ENCODE measurements at regions not wholly inside any gene's neighbourhood (a gene's known extent, or its start where the extent isn't known, plus 50 kb on each side); places are given as distances from the start of the nearest gene placed in this dataset.
"Not testable (repeated sequence)": the region's sequence is repeated elsewhere in the genome, so short reads cannot be mapped to it uniquely, and the experiment has no call there.

DNA sequence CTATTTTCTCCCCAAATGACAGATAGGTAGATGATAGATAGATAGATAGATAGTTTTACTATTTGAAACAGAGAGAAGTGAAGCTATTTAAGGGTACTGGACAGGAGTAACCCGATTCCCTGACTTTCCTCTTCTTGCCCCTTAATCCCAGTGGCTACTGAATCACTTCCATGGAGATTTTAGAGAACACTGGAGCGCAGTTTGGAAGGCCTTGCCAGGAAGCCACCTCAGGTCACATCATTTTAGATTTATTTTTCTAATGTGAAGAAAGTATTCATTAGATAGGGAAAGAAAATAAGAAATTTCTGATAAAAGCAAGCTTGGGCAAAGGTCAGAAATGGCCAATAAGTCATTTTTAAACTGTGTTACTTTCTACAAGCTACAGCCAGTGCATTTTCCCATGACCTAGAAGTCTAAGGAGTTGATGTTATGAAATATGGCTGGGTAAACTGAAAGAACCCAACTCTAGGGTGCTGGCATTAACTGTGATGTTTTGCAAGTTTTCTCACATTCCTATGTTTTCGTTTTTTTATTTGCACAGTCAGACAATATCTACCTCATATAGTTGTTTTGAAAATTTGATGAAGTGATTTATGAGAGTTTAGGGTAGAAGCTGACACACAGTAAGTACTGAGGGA is 544.7 kb upstream of the PTGER4 start:
- no peak for DNase-seq (ENCODE audit: low spot score)

DNA sequence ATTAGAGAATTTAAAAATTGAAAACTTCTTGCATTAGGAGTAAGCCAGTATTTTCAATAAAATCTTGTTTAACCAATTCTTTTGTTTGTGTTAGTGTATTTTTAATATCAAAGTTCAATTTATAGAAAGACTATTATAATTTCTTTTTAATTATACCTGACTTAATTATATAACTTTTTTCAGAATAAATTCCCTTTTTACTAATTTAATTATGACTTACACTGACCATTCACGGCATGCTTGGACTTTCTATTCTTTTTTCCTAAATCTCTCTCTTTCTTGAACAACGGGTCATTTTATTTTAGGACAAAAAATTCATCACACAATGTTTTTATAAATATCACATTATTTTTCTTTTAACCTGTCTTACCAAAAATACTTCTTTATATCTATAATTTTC is 555.3 kb upstream of the PTGER4 start:
- DNase-seq (ENCODE audit: low spot score), result no peak

DNA sequence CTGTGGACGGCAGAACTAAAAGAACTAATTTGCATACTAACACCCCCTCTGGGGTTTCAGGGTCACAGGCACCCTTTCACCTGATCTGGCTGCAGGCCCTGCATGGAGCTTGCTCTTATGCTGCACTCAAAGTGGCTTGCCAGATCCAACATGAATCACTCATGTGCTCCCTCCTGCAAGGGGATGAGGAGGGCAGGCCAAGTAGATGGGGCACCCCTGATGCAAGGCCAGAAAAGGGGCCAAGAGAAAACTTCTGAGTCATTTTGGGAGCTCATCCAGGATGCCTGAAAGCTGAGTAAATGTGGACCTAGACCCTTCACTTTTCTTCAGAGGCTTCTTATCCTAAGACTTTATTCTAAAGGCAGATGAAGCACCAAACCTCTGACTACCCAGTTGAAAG is 558.5 kb upstream of the PTGER4 start:
- no peak for DNase-seq (ENCODE audit: low spot score)

- DNase-seq (ENCODE audit: low spot score), result no peak
Measured at GRCh38 chr5:40112875-40113274, 566.8 kb upstream of the PTGER4 start.

- not testable (repeated sequence) for DNase-seq (ENCODE audit: low spot score)
Measured at GRCh38 chr5:40111036-40111435, 568.7 kb upstream of the PTGER4 start.

DNA sequence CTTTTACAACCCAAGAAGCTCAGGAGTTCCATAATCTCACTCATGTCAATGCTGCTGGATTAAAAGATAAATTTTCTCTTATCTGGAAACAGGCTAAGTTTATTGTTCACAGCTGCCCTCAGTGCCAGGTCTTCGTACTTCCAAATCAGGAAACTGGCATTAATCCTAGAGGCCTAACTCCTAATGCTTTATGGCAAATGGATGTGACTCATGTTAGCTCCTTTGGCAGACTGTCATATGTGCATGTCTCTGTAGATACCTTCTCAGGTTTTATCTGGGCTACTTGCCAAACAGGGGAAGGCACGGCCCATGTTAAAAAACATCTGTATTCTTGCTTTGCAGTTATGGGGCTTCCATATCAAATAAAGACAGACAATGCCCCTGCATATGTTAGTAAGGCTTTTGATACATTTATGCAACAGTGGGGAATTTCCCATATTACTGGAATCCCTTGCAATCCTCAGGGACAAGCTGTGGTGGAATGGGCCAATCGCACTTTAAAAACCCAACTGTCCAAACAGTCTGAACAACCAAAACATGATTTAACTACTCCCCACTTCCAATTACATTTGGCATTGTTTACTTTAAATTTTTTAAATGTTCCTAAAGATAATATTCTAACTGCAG is 570.8 kb upstream of the PTGER4 start:
- DNase-seq (ENCODE audit: low spot score), result not testable (repeated sequence)

- DNase-seq (ENCODE audit: low spot score), result not testable (repeated sequence)
Measured at GRCh38 chr5:40107786-40108185, 571.9 kb upstream of the PTGER4 start.

DNA sequence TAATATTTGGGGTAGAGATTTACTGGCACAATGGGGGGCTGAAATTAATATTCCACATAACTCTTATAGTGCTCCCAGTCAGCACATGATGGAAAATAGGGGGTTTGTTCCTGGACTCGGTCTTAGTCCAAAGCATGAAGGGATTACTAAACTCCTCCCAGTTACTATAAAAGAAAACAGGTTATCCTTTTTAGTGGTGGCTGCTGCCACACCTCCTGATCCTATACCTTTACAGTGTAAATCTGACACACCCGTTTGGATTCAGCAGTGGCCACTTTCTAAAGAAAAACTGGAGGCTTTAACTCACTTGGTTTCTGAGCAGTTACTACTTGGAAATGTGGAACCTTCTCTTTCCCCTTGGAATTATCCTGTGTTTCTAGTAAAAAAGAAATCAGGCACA is 572.9 kb upstream of the PTGER4 start:
- DNase-seq (ENCODE audit: low spot score), result no peak

- no peak for DNase-seq (ENCODE audit: low spot score)
Measured at GRCh38 chr5:40098313-40098712, 581.4 kb upstream of the PTGER4 start.

DNA sequence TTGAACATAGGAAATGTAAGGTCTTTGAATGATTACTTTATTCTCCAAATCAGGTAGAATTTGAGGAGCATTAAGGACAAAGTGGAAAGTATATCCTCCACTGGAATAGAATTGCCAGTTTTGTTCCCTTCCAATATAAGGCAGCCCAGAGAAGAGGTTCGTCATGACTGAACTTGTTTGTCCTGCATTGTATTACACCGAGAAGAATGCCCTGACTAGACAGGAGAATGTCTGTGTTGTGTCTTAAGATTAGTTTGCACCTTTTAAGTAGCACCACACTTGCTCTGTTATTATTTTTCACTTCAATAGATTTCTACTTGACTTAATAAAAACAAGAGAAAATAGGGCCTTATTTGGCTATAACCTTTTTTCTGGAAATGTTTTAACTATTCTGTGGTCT is 586.2 kb upstream of the PTGER4 start:
- no peak for DNase-seq (ENCODE audit: low spot score)

DNA sequence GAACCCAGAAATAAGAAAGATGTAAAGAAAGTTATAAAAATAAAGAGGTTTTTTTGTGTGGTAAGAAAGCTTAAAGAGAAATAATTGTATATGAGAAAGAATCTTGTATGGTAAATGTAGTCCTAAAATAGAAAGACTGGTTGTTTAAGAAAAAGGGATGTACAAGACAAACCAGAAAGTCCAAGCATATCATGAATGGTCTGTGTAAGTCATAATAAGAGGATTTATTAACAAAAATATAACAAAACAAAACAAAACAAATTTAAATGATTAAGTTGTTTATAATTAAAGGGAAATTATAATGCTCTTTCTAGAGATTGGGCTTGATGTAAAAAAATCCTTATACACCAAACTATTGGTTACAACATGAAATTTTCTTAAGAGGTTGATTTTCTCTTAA is 590.4 kb upstream of the PTGER4 start:
- DNase-seq (ENCODE audit: low spot score), result no peak

GRCh38 chr5:40084614-40085013 is 595.1 kb upstream of the PTGER4 start:
- no peak for DNase-seq (ENCODE audit: low spot score)

- no peak for DNase-seq (ENCODE audit: low spot score)
Measured at GRCh38 chr5:40082313-40082712, 597.4 kb upstream of the PTGER4 start.

- DNase-seq (ENCODE audit: low spot score), result no peak
Measured at GRCh38 chr5:40080191-40080590, 599.5 kb upstream of the PTGER4 start.

DNA sequence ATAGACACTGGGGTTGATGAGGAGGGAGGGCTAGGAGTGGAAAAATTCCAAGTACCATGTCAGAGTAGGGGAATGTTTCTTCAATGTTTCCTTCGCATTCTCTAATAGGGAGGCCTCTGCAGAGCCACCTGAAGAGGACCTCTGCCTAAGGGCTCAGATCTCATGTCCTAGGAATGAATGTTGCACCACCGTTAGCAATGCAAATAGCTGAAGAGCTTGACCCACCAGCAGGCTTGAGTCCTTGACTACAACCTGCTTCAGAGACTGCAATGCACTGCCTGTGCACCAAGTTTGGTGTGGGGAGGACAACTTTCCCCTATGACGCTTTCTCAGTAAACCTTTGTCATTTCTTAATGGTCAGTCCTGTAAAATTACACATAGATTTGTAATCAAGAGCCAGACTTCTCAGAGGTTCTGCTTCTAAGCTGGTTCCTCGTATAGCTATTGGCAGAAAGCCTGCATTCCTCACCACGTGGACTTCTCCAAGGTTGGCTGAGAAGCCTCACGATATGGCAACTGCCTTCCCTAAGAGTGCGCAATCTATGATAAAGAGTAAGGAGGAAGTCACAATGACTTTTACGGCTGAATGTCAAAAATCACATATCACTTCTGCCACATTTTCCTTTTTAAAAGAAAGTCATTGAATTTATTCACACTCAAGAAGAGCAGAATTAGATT is 600.7 kb upstream of the PTGER4 start:
- no peak for DNase-seq (ENCODE audit: low spot score)

- no peak for DNase-seq (ENCODE audit: low spot score)
Measured at GRCh38 chr5:40074826-40075225, 604.9 kb upstream of the PTGER4 start.

DNA sequence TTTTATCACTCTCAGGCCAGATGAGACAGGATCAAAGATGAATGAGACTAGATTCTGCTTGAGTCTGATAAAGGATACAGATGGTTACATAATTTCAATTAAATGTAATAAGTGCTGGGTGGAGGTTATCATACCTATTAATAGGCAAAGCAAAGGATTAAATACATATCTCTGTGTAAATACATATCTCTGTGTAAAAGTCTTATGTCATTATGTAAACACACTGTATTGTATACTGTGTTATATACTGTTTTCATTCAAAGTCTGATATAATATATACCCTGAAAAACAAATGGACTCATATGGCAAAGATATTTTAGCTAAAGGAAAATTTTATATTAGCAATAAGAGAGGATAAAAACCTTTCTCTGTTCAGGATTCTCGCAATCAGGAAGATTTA is 605.8 kb upstream of the PTGER4 start:
- DNase-seq (ENCODE audit: low spot score), result no peak

GRCh38 chr5:40071870-40072269 is 607.8 kb upstream of the PTGER4 start:
- DNase-seq (ENCODE audit: low spot score), result no peak

- no peak for DNase-seq (ENCODE audit: low spot score)
Measured at GRCh38 chr5:40066616-40067015, 613.1 kb upstream of the PTGER4 start.

DNA sequence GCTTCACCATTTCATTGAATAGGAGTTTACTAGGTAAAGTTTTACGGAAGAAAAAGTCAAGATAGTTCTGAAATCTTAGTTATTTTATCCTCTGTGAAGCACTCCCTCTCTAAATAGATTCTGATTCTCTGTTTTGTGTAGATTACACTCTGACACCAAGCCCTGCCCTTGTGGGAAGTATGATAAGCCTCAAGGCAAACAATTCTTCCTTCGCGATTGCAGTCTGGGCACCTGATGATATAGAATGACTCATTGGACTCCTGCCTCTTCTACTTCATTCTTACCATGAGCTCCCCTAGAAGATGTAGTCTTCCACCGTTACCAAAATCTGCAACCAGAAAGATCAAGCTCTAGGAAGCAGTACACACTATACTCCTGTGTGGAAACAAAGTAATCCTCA is 626.9 kb upstream of the PTGER4 start:
- DNase-seq (ENCODE audit: low spot score), result no peak

DNA sequence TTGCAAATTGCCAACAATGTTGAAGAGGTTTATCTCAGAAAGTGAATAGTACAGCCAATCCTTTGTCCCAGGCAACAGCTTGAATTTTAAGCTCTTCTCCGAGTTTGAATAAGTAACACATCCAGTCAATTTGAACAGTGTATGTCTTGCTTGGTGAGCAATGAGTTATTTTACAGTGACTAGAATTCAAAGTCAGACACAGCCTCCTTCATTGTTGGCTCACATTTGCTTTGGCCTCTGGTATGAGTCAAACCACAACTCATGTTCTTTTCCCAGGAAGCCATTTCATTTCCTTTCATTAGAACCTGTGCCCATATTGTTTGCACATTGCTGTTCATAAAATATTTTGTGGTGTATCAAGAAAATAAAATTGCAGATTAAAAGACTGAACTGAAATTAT is 622.0 kb upstream of the DAB2 start:
- no peak for DNase-seq (ENCODE audit: low spot score)

DNA sequence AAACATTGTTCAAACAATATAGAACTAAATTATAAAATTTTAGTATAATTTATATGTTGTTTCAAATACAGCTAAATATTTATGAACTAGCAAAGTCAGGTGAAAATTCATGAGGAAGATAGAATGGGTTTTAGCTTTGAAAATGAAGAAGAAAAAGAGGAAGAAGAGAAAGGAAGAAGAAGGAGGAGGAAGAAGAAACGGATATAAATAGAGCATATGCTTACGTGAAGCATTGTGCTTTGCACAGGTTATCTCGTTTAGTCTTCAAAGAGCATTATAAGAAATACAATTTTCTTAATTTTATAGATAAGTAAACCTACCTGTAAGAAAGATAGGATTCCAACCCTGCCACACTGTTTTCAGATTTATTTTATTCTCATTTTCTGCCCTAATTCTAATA is 620.6 kb upstream of the DAB2 start:
- DNase-seq (ENCODE audit: low spot score), result no peak

DNA sequence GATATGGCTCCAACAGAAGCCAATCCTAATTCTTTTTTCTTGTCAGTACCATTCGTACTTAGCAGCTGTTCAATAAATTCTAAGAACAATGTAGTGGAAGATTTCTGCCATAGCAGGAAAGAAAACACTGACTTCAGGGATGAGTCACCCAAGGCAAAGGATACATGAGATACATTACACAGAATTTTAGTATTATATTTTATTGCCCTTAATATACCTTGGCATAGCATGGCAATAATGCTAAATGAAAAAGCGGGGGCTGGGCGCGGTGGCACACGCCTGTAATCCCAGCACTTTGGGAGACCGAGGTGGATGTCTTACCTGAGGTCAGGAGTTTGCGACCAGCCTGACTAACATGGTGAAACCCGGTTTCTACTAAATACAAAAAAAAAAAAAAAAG is 619.1 kb upstream of the DAB2 start:
- no peak for DNase-seq (ENCODE audit: low spot score)

All from ureter (tissue), 1 donor.